Right atrium auricular region (tissue), 2 donors: ENCODE measurements at regions not wholly inside any gene's neighbourhood (a gene's known extent, or its start where the extent isn't known, plus 50 kb on each side); places are given as distances from the start of the nearest gene placed in this dataset.

ENCODE experiments used
- DNase-seq: peaks from one replicate; pipeline ENCODE4 v3.0.0-alpha.2; 2019; ENCODE audit warnings: low spot score
- H3K27ac ChIP-seq, 2 donors: fragments of 200-600 bp; sonication (generic); 1 replicate in 1 of 2; 2 replicates in 1 of 2; pipeline ENCODE4 v1.5.1; 2016 to 2019
- H3K27me3 ChIP-seq, 2 donors: fragments of 200-600 bp; sonication (generic); one replicate each; pipeline versions ENCODE4 v1.5.1 to v1.6.0; 2017 to 2019
- H3K36me3 ChIP-seq: fragments of 200-600 bp; sonication (generic); one replicate; pipeline ENCODE4 v1.5.1; 2016
- H3K4me1 ChIP-seq, 2 donors: fragments of 200-600 bp; sonication (generic); one replicate each; pipeline versions ENCODE4 v1.5.1 to v1.6.0; 2017 to 2019
- H3K4me3 ChIP-seq, 2 donors: fragments of 200-600 bp; sonication (generic); 1 replicate in 1 of 2; 2 replicates in 1 of 2; pipeline ENCODE4 v1.5.1; 2017 to 2019; ENCODE audit warnings: mild to moderate bottlenecking in 1 of 2, moderate library complexity in 1 of 2
- H3K9me3 ChIP-seq, 2 donors: fragments of 200-600 bp; sonication (generic); one replicate each; pipeline ENCODE4 v1.5.1; 2019
- TF ChIP-seq, protein P1 (sequence below), 2 donors: fragments of 200-600 bp; sonication (generic); IDR thresholded peaks; one replicate each; pipeline ENCODE4 v1.5.1; 2019; ENCODE audit warnings: antibody characterized with exemption in 2 of 2

DNA sequence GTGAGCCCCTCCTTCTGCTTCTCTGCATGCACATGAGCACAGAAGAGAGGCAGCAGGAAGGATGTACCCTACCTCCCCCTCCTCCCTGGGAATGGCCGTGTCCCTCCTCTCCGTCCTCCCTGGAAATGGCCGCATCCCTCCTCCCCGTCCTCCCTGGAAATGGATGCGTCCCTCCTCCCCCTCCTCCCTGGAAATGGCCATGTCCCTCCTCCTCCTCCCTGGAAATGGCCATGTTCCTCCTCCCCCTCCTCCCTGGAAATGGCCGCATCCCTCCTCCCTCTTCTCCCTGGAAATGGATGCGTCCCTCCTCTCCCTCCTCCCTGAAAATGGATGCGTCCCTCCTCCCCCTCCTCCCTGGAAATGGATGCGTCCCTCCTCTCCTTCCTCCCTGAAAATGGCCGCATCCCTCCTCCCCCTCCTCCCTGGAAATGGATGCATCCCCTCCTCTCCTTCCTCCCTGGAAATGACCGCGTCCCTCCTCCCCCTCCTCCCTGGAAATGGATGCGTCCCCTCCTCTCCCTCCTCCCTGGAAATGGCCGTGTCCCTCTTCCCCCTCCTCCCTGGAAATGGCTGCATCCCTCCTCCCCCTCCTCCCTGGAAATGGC, 428.6 kb downstream of the AACS start:
- H3K27ac ChIP-seq, result no peak overlapping the region
- DNase-seq, result no peak
- no peaks in the 10 kb centered on the region for H3K27me3 ChIP-seq
- H3K36me3 ChIP-seq, result no peaks in the 10 kb centered on the region
- no peak overlapping the region for H3K4me3 ChIP-seq
- no peaks in the 10 kb centered on the region for H3K4me1 ChIP-seq
- TF ChIP-seq, protein P1, sequence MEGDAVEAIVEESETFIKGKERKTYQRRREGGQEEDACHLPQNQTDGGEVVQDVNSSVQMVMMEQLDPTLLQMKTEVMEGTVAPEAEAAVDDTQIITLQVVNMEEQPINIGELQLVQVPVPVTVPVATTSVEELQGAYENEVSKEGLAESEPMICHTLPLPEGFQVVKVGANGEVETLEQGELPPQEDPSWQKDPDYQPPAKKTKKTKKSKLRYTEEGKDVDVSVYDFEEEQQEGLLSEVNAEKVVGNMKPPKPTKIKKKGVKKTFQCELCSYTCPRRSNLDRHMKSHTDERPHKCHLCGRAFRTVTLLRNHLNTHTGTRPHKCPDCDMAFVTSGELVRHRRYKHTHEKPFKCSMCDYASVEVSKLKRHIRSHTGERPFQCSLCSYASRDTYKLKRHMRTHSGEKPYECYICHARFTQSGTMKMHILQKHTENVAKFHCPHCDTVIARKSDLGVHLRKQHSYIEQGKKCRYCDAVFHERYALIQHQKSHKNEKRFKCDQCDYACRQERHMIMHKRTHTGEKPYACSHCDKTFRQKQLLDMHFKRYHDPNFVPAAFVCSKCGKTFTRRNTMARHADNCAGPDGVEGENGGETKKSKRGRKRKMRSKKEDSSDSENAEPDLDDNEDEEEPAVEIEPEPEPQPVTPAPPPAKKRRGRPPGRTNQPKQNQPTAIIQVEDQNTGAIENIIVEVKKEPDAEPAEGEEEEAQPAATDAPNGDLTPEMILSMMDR (IDR thresholded peaks at IDR 0.05), result no peak
- no peaks in the 10 kb centered on the region for H3K9me3 ChIP-seq

GRCh38 chr12:125503128-125503527, 437.9 kb downstream of the AACS start:
- no peaks in the 10 kb centered on the region for H3K9me3 ChIP-seq
- no peak overlapping the region for H3K4me3 ChIP-seq
- TF ChIP-seq, protein P1 (IDR thresholded peaks at IDR 0.05), result no peak
- H3K27ac ChIP-seq, result no peak overlapping the region
- H3K27me3 ChIP-seq, result no peaks in the 10 kb centered on the region
- no peaks in the 10 kb centered on the region for H3K36me3 ChIP-seq
- H3K4me1 ChIP-seq, result no peaks in the 10 kb centered on the region
- DNase-seq, result no peak

DNA sequence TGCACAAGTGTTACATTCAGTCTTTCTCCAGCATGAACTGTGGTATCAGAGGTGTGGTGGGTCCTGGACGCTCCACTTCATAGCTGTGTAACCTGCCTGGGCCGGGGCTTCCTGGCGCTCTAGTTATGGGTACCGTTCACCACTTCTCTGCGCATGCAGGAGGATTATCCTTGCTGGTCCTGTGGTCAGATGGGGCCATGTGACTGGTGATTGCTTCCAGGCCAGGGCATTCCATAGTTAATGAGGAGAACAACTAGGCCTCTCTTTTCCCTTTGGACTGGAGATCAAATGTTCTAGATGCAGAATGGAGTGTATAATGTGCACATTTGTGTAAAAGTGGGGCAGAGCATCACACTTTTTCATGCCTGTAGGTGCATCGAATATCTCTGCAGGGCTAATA, 444.0 kb downstream of the AACS start:
- TF ChIP-seq, protein P1 (IDR thresholded peaks at IDR 0.05), result no peak
- no peaks in the 10 kb centered on the region for H3K4me1 ChIP-seq
- no peak for DNase-seq
- no peaks in the 10 kb centered on the region for H3K27me3 ChIP-seq
- no peak overlapping the region for H3K4me3 ChIP-seq
- H3K9me3 ChIP-seq, result no peaks in the 10 kb centered on the region
- H3K36me3 ChIP-seq, result no peaks in the 10 kb centered on the region
- H3K27ac ChIP-seq, result no peak overlapping the region

- Histone ChIP-seq H3K27ac (no peak overlapping the region), H3K9me3 (no peaks in the 10 kb centered on the region), H3K36me3 (no peaks in the 10 kb centered on the region), H3K4me1 (no peaks in the 10 kb centered on the region), H3K4me3 (no peak overlapping the region), H3K27me3 (no peaks in the 10 kb centered on the region)
- TF ChIP-seq, protein P1 (IDR thresholded peaks at IDR 0.05), result no peak
- DNase-seq, result no peak
Measured at GRCh38 chr12:125512541-125513298, 447.5 kb downstream of the AACS start.

DNA sequence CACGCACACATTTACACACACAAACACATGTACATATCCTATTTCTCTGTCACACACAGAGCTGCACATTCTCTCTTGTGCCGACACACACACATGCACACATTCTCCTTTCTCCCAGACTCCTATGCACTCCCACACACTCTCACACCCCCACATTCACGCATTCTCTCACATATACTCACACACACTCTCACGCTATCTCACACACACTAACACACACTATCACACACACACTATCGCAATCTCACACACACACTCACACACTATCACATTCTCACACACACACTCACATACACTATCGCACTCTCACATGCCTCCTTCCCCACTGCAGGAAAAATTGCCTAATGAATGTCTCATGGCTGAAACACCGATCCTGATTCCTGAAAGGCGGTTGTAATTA, 450.7 kb downstream of the AACS start:
- no peaks in the 10 kb centered on the region for H3K9me3 ChIP-seq
- no peaks in the 10 kb centered on the region for H3K36me3 ChIP-seq
- H3K4me3 ChIP-seq, result no peak overlapping the region
- H3K27ac ChIP-seq, result no peak overlapping the region
- TF ChIP-seq, protein P1 (IDR thresholded peaks at IDR 0.05), result no peak
- DNase-seq, result no peak
- no peaks in the 10 kb centered on the region for H3K4me1 ChIP-seq
- no peaks in the 10 kb centered on the region for H3K27me3 ChIP-seq
